GM23248 (cell line): ENCODE measurements at regions not wholly inside any gene's neighbourhood (a gene's known extent, or its start where the extent isn't known, plus 50 kb on each side); places are given as distances from the start of the nearest gene placed in this dataset.

Source experiments
- EZH2 ChIP-seq: fragments of 200-600 bp; sonication (generic); IDR thresholded peaks from 2 replicates; pipeline ENCODE4 v1.6.1; 2018; ENCODE audit warnings: antibody characterized with exemption, mild to moderate bottlenecking; ENCODE audit not compliant: insufficient read depth, poor library complexity, severe bottlenecking
- EZH2phosphoT487 ChIP-seq: fragments of 200-600 bp; sonication (generic); IDR thresholded peaks from 2 replicates; pipeline ENCODE4 v1.6.1; 2018; ENCODE audit warnings: antibody characterized with exemption, moderate library complexity, mild to moderate bottlenecking, low read depth; ENCODE audit not compliant: insufficient read depth

GRCh38 chr5:118008779-118009178 is 979.6 kb downstream of the DTWD2 start:
- TF ChIP-seq EZH2phosphoT487 (no peak), EZH2 (no peak)
